ENCODE measurements at regions not wholly inside any gene's neighbourhood (a gene's known extent, or its start where the extent isn't known, plus 50 kb on each side); places are given as distances from the start of the nearest gene placed in this dataset.
"Not testable (repeated sequence)": the region's sequence is repeated elsewhere in the genome, so short reads cannot be mapped to it uniquely, and the experiment has no call there.

GRCh38 chr9:71587576-71588362, 180.5 kb downstream of the CEMIP2 start:
- DNase-seq: no peak

GRCh38 chr9:71583792-71584191, 184.5 kb downstream of the CEMIP2 start:
- DNase-seq: no peak

- DNase-seq: no peak
Observed at GRCh38 chr9:71582347-71582746, 186.0 kb downstream of the CEMIP2 start.

GRCh38 chr9:71581101-71581500, 187.2 kb downstream of the CEMIP2 start:
- no peak for DNase-seq

- no peak for DNase-seq
Observed at GRCh38 chr9:71571186-71571585, 197.1 kb downstream of the CEMIP2 start.

GRCh38 chr9:71567890-71568289, 200.4 kb downstream of the CEMIP2 start:
- no peak for DNase-seq

- DNase-seq: no peak
Observed at GRCh38 chr9:71562140-71562539, 206.2 kb downstream of the CEMIP2 start.

- DNase-seq: no peak
Observed at GRCh38 chr9:71557310-71557709, 211.0 kb downstream of the CEMIP2 start.

GRCh38 chr9:71552480-71552879, 215.8 kb downstream of the CEMIP2 start:
- no peak for DNase-seq

GRCh38 chr9:71549023-71549422, 219.3 kb downstream of the CEMIP2 start:
- DNase-seq: no peak

GRCh38 chr9:71544464-71544863, 223.8 kb downstream of the CEMIP2 start:
- no peak for DNase-seq

GRCh38 chr9:71541436-71541835, 226.9 kb downstream of the CEMIP2 start:
- no peak for DNase-seq

GRCh38 chr9:71524996-71525580, 243.2 kb downstream of the CEMIP2 start:
- no peak for DNase-seq

GRCh38 chr9:71524516-71524915, 243.8 kb downstream of the CEMIP2 start:
- no peak for DNase-seq

- no peak for DNase-seq
Observed at GRCh38 chr9:71521132-71521531, 247.2 kb downstream of the CEMIP2 start.

- DNase-seq: no peak
Observed at GRCh38 chr9:71519098-71519696, 249.1 kb downstream of the CEMIP2 start.

- no peak for DNase-seq
Observed at GRCh38 chr9:71518045-71518827, 250.1 kb downstream of the CEMIP2 start.

- no peak for DNase-seq
Observed at GRCh38 chr9:71515626-71516025, 252.7 kb downstream of the CEMIP2 start.

- DNase-seq: no peak
Observed at GRCh38 chr9:71515107-71515506, 253.2 kb downstream of the CEMIP2 start.

GRCh38 chr9:71514344-71514975, 253.9 kb downstream of the CEMIP2 start:
- no peak for DNase-seq

- no peak for DNase-seq
Observed at GRCh38 chr9:71509054-71509453, 259.3 kb downstream of the CEMIP2 start.

- not testable (repeated sequence) for DNase-seq
Observed at GRCh38 chr9:71508141-71508540, 260.2 kb downstream of the CEMIP2 start.

GRCh38 chr9:71506821-71507220, 261.5 kb downstream of the CEMIP2 start:
- DNase-seq: no peak
